Stimulated activated CD4-positive, alpha-beta T cell treated with anti-CD3 and anti-CD28 coated beads, TNF-alpha, amount 100 ng/mL, for 1 hour (primary cell): ENCODE measurements at regions not wholly inside any gene's neighbourhood (a gene's known extent, or its start where the extent isn't known, plus 50 kb on each side); places are given as distances from the start of the nearest gene placed in this dataset.

ENCODE experiments used
- DNase-seq, 3 donors: peaks; one replicate each; pipeline ENCODE4 v3.0.0-alpha.2; 2020; ENCODE audit warnings: low read depth in 3 of 3, low spot score in 1 of 3

DNA sequence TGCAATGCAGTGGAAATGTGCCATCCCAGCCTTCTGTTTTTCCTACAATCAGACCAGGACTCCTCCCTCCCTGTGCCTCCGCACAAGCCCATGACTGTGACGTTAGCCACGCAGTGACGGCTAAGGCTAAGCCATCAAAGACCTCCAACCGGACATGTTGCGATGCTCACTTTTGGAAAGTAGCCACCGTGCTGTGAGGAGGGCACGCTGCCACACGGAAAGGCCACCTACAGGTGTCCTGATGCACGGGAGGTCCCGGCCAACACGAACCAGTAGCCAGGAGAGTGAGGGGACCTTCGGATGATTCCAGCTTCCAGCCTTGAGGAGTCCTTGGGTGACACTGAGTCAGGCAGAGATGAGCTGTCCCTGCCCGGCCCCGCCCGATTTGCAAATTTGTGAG lies 53.9 kb downstream of the FOXL1 start:
- no peak for DNase-seq

DNA sequence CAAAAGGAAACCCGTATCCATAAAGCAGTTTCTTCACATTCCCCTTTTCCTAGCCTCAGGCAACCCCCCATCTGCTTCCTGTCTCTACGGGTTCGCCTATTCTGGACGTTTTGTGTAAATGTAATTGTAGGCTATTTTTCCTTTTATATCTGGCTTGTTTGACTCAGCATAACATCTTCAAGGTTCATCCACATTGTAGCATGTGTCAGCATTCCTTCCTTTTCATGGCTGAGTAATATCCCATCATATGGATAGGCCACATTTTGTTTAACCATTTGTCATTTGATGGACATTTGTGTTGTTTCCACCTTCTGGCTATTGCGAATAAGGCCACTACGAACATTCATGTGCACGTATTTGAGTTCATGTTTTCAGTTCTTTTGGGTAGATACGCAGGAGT lies 54.6 kb downstream of the FOXL1 start:
- DNase-seq = no peak

DNA sequence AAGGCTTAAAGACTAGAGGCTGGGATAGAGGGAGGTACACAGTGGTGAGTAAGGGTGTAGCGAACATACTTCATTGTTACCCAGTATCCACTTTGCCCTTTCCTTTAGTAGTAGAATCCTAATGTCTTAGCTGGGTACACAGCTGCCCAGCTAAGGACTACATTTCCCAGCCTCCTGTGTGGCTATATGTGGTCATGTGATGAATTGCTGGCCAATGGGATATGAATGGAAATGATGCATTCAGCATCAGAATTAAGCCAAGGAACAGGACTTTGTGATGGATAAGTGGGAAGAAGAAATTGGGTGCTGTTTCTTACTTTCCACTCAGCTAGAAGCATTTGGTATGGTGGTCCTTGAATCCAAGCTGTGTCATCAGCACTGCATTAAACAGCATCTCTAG lies 55.9 kb downstream of the FOXL1 start:
- no peak for DNase-seq

DNA sequence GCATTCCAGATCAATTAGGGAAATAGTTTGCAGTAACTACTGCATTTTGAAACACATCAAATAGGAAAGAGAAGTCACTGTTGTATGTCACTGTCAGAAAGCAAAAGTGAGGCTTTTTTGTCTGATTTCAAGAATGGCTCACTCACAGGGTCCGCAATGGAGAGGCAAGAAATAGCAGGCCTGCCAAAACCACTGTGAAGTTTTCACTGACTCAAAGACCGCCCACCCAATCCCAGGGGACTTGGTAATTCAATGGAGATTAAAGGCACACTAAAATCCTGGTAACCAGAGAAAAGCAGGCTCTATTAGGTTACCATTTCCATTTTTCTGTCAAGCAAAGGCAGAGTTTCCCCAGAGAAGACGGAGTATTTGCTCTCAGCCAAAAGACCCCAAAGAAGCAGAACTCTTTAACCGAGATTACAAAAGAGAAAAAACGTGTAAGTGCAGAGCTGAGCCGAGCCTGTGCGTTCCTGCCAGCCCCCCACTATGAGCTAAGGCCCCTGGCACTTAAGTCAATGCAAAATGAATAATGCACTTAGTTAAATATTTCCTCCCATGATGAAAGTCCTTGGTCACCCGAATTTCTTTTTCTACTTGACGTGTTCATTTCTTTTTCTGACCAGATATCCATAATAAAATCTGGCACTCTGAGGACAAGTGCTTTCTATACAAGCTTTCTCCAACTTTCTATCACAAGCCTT lies 57.0 kb downstream of the FOXL1 start:
- DNase-seq = no peak

DNA sequence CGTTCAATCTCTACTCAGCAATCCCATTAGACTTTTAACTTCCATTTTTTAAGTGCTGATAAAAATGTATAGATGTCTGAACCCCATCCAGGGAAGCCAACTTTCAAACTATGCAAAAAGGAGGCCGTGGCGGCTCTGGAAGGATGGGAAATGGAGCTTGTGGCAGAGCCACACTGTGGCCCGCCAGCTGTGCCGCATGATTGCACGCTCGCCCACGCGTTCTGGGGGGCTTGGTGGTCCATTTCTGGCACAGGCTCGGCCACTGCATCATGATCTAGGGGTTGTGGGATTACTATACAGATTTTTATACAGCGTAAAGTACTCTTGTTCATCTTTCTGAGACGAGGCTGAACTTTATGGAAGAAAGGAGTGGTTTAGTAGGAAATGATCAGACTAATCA lies 57.6 kb downstream of the FOXL1 start:
- no peak for DNase-seq

DNA sequence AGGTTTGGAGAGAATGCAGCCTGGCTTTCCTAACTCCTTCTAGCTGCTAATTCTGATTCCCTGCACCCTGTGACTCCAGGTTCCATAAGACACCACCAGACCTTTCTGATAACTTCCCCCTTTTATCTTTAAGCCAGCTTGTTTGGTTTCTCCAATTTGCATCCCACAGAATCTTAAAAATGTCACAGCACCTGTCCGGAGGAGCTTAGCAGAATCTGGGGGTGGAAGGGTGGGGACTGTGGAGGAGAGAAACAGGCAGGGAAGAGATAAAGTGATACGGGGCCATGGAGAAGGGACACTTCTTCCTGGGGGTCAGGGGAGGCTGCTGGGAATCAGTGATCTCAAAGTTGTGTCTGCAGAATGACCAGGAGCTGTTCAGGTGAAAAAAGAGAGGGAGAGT lies 59.4 kb downstream of the FOXL1 start:
- DNase-seq = no peak

DNA sequence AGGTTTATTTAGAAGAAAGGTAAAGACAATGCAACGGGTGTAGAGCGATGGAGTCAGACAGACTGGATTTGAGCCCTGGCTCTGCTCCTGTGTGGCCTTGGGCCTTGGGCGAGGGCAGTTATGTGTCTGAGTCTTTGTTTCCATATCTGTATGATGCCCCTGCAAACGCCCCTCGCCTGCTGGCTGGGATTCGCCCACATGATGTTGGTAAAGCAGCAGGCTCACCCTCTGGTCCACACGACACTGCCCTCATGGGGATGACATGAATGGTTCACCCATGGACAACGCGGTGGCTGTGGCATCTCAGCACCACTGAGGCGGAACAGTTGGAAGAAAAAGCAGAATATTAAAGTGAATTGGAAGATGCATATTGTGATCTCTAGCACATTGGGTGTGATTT lies 60.3 kb downstream of the FOXL1 start:
- DNase-seq = no peak

DNA sequence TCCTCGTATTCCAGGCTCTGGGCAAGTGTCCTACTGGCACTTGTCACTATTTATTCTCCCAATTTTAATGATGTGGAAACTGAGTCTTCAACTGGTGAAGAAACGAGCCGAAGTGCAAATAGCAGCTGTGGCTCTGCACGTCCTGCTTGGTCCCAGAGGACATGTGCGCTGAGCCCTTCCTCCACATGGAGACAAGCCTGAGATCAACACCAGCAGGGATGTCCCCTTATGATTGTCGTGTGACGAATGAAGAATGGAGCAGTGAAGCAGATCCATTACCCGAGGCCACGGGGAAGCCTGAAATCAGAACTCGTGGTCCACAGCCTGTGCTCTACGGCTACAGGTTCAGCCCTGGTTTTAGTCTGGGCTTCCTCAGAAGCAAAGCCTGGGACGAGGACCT lies 61.0 kb downstream of the FOXL1 start:
- DNase-seq = no peak

DNA sequence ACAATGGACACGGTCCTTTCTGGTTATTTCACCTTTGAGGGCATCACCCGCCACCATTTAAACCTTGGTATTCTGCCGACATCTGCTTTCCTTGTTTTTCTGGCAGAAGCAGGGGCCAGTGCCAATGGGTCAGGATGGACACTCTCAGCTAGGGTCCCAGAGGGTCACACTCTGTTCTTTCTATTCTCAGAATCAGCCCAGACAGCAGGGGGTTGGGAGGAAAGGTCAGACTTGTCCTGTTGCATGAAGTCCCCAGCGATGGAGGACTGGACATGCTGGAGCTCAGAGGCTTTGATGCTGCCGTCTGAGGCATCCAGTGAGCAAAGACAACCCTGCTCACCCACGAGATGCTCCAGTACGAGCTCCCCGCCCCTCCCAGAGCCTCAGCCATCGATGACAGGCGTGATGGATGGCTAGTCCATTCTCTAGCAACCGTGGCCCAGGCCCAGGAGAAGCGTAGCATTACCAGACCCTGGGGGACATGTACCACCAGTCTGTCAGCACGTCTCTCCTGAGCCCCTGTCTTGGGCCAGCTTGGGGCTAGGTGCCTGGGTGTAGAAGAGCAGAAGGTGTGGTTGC lies 62.0 kb downstream of the FOXL1 start:
- DNase-seq = no peak

DNA sequence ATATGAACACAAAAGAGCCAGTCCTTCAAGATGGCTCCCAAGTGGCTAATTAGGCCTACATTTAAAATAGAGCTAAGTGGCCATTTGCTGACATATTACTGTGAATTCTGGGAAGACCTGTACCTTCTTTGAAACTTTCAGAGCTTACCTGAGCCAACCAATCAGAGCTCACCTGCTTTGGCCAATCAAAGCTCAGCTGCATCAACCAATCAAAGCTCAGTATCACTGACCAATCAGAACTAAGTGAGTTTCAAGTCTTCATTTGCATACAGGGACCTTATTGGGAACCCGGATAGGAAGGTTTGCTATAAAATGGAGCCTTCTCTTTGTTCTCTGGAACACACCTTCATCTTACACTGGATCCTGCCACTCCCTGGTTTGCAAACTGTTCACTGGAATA lies 63.7 kb downstream of the FOXL1 start:
- no peak for DNase-seq

DNA sequence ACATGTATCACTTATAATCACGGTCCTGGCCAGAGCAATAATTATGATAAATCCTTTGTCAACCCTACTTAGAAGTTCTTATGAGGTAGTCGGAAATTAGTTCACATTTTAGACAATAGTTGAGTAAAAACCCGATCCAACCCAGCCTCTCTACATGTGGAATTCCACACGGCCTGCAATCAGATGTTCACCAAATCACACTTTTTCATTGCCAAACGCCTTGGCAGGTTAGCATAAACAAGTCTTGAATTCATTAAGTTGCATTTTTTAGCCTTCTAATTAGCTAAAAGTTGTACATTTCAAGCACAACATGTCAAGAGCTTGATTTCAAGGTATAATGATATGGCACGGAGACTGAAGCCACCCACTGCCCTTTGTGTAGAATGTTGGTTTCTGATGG lies 65.3 kb downstream of the FOXL1 start:
- no peak for DNase-seq

DNA sequence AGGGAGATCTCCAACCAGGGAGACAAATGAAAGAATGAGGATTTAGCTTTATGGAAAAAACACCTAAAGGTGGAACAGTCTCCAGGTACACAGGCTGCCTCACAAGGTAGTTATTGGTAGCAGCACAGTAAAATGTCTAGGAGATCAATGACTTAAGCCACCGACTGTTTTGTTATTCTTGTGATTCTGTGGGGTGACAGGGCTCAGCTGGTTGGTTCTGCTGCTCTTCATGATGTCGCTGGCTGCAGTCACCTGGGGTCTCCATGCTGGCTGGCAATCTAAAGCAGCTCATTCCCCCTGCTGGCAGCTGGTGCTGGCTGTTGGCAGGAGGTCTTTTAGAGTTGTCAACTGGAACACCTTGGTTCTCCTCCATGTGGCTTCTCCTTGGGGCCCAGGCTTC lies 69.2 kb downstream of the FOXL1 start:
- no peak for DNase-seq

DNA sequence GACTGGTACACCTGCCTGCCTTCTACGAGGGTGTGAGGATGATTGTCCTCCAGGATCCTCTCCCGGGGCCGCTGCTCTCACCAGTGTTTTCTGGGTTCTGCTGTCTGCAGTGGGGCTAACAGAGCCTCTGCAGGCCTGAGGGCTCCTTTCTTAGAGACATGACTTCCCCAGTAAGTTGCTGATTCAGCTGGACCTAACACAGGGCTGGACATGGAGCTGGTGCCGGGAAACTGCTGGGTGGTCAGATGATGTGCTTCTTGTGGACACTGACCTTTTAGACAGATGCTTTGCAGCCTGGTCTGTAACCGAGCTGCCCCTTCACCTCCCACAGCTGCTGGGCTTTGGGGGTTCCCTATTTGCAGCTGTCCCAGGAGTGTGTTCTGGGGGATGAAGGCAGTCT lies 71.5 kb downstream of the FOXL1 start:
- DNase-seq = no peak

DNA sequence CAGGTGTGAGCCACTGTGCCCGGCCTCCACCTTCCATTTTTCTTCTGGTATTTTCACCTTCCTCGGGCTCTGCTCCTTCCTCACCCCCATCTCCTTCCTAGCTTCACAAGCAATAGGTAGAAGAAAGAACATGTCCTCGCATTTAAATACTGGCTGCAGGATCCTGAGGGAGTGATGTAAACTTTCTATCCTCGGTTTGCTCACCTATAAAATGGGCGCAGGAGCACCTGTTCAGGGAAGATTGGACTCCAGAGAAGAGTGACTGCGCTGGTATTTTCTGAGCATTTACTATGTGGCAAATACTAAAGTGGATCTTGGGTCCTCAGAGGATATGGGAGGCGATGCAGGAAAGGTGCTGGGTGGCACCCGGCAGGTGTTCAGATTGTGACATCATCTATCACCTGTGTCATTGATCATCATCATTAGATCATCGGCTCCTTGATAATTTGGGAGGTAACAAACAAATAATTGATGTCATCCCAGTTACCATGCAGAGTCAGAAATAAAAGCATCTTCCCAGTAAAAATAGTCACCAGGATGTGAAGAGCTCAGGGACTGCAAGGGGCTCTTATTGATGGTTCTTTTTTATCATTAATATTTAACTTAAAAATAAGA lies 72.8 kb downstream of the FOXL1 start:
- no peak for DNase-seq

DNA sequence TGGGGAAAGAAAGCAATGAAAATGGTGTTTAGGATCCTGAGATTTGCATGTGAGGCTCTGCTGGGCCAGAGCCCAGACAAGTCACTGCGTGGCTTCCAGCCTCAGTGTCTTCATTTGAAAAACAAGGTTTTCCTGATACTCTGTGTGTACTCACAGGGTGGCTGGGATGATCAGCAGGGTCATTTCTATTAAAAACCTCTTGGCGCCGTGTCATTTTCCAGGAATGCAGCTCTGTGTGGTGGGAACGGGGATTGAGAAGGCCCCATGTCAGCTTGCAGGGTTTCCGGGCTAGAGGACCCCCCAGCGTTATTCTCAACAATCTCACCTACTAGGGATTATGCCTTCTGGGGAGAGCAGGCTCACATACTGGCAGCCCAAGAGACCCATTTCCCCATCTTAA lies 73.5 kb downstream of the FOXL1 start:
- DNase-seq = no peak

DNA sequence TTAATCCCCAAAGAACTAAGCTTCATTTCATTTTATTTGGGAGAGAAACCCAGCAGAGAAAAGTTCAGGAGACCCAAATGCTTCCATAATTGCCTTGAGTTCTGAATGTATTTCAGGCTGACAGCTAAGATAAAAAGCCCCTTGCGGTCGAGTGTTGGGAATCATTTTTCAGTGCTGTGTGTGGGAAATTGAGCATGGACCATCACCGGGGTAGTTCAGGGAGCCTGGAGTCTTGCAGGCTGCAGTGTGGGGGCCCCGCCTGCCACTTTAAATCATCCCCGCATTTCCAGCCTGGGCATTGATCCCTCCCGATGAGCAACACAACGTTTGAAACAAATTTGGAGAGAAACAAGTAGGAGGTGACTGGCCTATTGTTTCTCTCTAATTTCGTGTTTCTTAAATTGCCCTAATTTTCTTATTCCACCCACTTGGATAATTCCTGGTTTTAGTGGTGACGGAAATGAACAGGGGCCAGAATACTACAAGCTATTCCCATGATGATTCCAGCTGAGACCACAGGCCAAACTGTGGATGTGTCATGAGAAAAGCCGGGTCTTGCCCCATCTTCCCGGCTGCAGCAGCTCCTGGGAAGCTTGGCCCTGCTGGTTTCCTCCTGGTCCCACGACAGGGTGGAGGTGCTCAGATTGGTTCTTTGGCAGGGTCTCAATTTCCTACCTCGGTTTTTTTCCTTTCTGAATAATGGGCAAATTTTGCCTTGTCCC lies 75.1 kb downstream of the FOXL1 start:
- DNase-seq = no peak

DNA sequence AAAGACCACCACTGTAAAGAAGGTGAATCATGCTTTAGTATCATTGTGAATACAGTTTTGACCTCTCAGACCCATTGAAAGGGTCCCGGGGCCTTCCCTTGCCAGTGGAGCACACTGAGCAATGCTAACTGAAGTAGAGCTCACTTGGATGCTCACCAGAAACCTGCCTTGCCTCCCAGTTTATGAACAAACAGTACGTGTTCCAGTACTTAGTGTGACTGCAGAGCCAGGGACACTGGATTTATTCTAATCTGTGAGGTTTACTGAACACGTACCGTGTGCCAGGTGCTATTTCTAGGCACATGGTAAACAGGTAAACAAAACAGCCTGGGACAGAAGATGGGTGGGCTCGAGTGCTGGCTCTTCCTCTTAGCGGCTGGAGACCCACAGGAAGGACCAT lies 79.6 kb downstream of the FOXL1 start:
- DNase-seq = no peak

DNA sequence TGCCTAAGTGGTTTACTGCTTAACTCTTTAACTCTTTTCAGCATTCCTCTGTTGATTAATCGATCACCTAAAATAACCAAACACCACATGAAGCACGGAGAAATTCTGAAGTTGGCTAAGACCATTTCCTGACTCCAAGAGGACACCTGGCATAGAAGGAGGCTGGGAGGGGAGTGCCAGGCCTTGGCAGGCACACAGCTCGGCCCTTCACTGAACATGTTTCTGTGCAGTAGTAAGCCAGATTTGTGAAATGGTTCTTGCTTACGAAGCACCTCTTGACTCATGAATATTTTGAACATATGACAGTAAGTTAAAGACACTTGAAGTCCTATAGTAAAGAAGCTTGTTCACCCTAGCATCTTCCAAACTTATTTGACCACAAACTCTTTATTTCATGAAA lies 82.3 kb downstream of the FOXL1 start:
- DNase-seq = no peak

DNA sequence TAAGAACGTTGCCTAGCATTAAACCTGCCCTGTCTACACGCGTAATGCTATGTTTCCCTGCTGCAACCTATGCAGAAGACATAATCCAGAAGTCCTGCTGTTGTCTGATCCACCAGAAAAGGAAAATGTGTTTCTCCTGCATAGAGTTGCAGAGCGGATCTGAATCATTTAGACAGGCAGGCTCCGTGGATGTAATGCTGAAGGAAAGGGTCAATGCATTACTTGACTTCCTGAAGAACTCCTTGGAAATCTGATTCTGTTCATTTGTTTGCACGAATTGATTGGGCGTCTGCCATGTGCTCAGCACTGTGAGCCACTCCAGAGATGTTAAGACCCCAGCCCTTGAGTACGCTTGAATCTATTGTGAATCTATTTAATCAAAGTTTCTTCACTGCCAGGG lies 83.4 kb downstream of the FOXL1 start:
- no peak for DNase-seq

DNA sequence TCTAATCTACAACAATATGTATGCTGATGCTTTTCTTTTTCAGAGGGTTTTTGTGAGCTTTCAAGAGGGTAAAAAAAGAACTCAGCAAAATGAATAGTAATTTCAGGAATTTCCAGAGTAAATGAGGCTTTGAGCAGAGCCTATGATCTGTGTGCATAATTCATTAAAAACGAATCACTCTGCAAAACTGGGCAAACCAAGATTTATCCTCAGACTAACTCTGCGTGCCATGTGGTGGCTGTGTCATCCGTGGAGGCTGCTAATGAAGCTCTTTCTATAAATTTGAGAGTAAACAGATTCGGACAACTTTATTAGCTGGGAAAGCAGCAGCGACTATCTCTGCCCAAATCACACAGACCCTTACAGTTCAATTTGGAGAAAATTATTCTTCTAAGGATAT lies 83.8 kb downstream of the FOXL1 start:
- DNase-seq = no peak

DNA sequence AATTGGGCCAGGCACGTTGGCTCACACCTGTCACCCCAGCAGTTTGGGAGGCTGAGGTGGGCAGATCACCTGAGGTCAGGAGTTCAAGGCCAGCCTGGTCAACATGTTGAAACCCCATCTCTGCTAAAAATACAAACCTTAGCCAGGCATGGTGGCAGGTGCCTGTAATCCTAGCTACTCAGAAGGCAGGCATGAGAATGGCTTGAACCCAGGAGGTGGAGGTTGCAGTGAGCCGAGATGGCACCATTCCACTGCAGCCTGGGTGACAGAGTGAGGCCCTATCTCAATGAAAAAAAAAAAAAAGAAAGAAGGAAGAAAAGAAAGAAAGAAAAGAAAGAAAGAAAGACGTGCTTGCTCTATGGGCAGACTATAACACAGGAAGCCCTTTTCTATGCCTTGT lies 84.4 kb downstream of the FOXL1 start:
- no peak for DNase-seq
